Neural progenitor cell (in vitro differentiated cells): ENCODE measurements at regions not wholly inside any gene's neighbourhood (a gene's known extent, or its start where the extent isn't known, plus 50 kb on each side); places are given as distances from the start of the nearest gene placed in this dataset.

Source experiments
- DNase-seq: peaks from one replicate; pipeline ENCODE4 v3.0.0-alpha.2; 2016; ENCODE audit warnings: low spot score
- H2AFZ ChIP-seq: fragments of 200-600 bp; sonication (generic); replicated peaks from 2 replicates; pipeline ENCODE4 v1.6.1; 2016; ENCODE audit warnings: antibody characterized with exemption
- H3F3A ChIP-seq: fragments of 200-600 bp; sonication (generic); 2 replicates; pipeline ENCODE4 v1.6.1; 2016; ENCODE audit warnings: antibody characterized with exemption, low read depth
- H3K27ac ChIP-seq: fragments of 200-600 bp; sonication (generic); 2 replicates; pipeline ENCODE4 v1.5.1; 2016; ENCODE audit warnings: mild to moderate bottlenecking
- H3K27me3 ChIP-seq: fragments of 200-600 bp; sonication (generic); 2 replicates; pipeline ENCODE4 v1.6.1; 2016; ENCODE audit warnings: mild to moderate bottlenecking, moderate library complexity
- H3K36me3 ChIP-seq: fragments of 200-600 bp; sonication (generic); 2 replicates; pipeline ENCODE4 v1.5.1; 2016
- H3K4me1 ChIP-seq: fragments of 200-600 bp; sonication (generic); 2 replicates; pipeline ENCODE4 v1.6.1; 2016; ENCODE audit warnings: mixed run types
- H3K4me2 ChIP-seq: fragments of 200-600 bp; sonication (generic); 2 replicates; pipeline ENCODE4 v1.6.1; 2016
- H3K4me3 ChIP-seq: fragments of 200-600 bp; sonication (generic); 2 replicates; pipeline ENCODE4 v1.5.1; 2016
- H3K79me2 ChIP-seq: fragments of 200-600 bp; sonication (generic); 2 replicates; pipeline ENCODE4 v1.6.1; 2016; ENCODE audit warnings: low read depth
- H3K9ac ChIP-seq: fragments of 200-600 bp; sonication (generic); 2 replicates; pipeline ENCODE4 v1.6.1; 2016
- H3K9me3 ChIP-seq: fragments of 200-600 bp; sonication (generic); 2 replicates; pipeline ENCODE4 v1.5.1; 2016; ENCODE audit warnings: low read depth
- H4K20me1 ChIP-seq: fragments of 200-600 bp; sonication (generic); 2 replicates; pipeline ENCODE4 v1.6.1; 2016; ENCODE audit warnings: low read depth
- H3K27ac Mint-ChIP-seq: 3 replicates; pipeline ENCODE4 v1.8.0; 2021; ENCODE audit warnings: mixed read lengths
- H3K27me3 Mint-ChIP-seq: 2 replicates; pipeline ENCODE4 v1.8.0; 2022; ENCODE audit warnings: low read depth, mild to moderate bottlenecking, inconsistent platforms, moderate library complexity, mixed read lengths; ENCODE audit not compliant: insufficient read depth
- H3K36me3 Mint-ChIP-seq: 3 replicates; pipeline ENCODE4 v1.8.0; 2021; ENCODE audit warnings: mixed read lengths
- H3K4me1 Mint-ChIP-seq: 3 replicates; pipeline ENCODE4 v1.8.0; 2021; ENCODE audit warnings: mixed read lengths
- H3K4me3 Mint-ChIP-seq: 3 replicates; pipeline ENCODE4 v1.8.0; 2021; ENCODE audit warnings: mild to moderate bottlenecking, moderate library complexity, mixed read lengths
- H3K9me3 Mint-ChIP-seq: 3 replicates; pipeline ENCODE4 v1.8.0; 2020; ENCODE audit warnings: mixed read lengths
- EZH2 ChIP-seq: fragments of 200-600 bp; sonication (generic); IDR thresholded peaks from 2 replicates; pipeline ENCODE4 v1.6.1; 2017; ENCODE audit warnings: antibody characterized with exemption, mild to moderate bottlenecking, moderate library complexity
- EZH2phosphoT487 ChIP-seq: fragments of 200-600 bp; sonication (generic); IDR thresholded peaks from 2 replicates; pipeline ENCODE4 v1.6.1; 2017; ENCODE audit warnings: antibody characterized with exemption
- TF ChIP-seq, protein P1 (sequence below): fragments of 200-600 bp; sonication (generic); IDR thresholded peaks from 2 replicates; pipeline ENCODE4 v1.5.1; 2017; ENCODE audit warnings: antibody characterized with exemption, mild to moderate bottlenecking

DNA sequence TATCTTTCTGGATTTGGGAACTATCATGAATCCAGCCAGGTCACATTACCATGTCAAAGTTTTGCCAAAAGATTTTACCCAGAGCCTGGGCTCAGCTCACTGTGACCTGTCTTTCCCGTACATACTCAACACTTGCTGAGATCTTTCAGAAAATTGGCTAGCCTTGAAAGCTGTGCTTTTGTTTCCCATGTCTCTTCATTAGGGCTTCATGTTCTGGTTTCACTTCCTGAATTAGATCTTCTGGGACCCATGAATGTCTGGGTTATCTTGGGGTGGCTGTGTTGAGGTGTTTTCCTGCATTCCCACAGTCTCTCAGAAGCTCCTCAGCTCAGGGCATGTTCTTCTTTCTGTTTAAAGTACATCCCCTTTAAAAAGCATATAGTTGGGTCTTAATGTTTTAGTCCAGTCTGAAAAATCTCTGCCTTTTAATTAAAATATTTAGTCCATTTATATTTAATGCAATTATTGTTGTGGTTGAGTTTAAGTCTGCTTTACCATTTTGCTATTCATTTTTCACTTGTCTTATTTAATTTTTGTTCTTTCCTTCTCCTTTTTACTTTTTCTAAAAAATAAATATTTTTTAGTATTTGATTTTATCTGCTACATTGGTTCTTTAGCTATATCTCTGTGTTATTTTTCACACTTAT, 242.7 kb downstream of the VRK1 start:
- H3K27ac ChIP-seq, result no peak overlapping the region
- peaks cover 10% of the 10 kb centered on the region for H3K9me3 ChIP-seq
- Mint-ChIP-seq H3K36me3 (peaks cover 9% of the 10 kb centered on the region), H3K4me3 (no peak overlapping the region), H3K9me3 (peaks cover 22% of the 10 kb centered on the region), H3K27me3 (peaks cover 3% of the 10 kb centered on the region), H3K27ac (no peak overlapping the region), H3K4me1 (peaks cover 33% of the 10 kb centered on the region)
- no peak overlapping the region for H3K4me3 ChIP-seq
- DNase-seq, result no peak
- H3K79me2 ChIP-seq, result no peaks in the 10 kb centered on the region
- peaks cover 32% of the 10 kb centered on the region for H3K4me1 ChIP-seq
- no peaks in the 10 kb centered on the region for H4K20me1 ChIP-seq
- TF ChIP-seq EZH2 (no peak), EZH2phosphoT487 (no peak)
- TF ChIP-seq, protein P1, sequence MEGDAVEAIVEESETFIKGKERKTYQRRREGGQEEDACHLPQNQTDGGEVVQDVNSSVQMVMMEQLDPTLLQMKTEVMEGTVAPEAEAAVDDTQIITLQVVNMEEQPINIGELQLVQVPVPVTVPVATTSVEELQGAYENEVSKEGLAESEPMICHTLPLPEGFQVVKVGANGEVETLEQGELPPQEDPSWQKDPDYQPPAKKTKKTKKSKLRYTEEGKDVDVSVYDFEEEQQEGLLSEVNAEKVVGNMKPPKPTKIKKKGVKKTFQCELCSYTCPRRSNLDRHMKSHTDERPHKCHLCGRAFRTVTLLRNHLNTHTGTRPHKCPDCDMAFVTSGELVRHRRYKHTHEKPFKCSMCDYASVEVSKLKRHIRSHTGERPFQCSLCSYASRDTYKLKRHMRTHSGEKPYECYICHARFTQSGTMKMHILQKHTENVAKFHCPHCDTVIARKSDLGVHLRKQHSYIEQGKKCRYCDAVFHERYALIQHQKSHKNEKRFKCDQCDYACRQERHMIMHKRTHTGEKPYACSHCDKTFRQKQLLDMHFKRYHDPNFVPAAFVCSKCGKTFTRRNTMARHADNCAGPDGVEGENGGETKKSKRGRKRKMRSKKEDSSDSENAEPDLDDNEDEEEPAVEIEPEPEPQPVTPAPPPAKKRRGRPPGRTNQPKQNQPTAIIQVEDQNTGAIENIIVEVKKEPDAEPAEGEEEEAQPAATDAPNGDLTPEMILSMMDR, result no peak
- H3F3A ChIP-seq, result no peaks in the 10 kb centered on the region
- no peaks in the 10 kb centered on the region for H3K36me3 ChIP-seq
- no peak overlapping the region for H3K9ac ChIP-seq
- H2AFZ ChIP-seq, result no peak overlapping the region
- H3K27me3 ChIP-seq, result peaks cover 2% of the 10 kb centered on the region
- no peak overlapping the region for H3K4me2 ChIP-seq

DNA sequence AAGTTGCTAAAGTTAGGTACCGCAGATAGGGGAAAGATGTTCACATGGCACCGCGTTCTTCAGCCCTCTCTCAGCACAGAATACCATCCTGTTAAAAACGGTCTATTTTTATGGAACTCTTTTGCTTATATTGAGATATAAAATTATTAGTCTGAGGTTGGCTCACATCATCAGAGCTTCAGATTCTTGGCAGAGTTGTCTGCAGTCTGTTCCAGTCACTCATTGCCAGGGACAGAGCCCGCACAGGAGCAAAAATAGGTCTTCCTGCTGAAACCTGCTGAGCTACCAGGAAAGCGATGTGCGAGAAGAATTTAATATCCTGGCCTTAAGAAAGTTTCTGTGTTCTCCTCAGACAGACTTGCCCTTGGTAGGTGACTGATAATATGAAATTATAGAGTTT, 249.8 kb downstream of the VRK1 start:
- Histone ChIP-seq H3K4me3 (no peak overlapping the region), H3K79me2 (no peaks in the 10 kb centered on the region), H3K9ac (no peak overlapping the region), H3F3A (no peaks in the 10 kb centered on the region), H3K4me1 (peaks cover 5% of the 10 kb centered on the region), H3K4me2 (no peak overlapping the region), H3K9me3 (no peaks in the 10 kb centered on the region), H3K27ac (no peak overlapping the region), H4K20me1 (no peaks in the 10 kb centered on the region), H3K36me3 (no peaks in the 10 kb centered on the region), H3K27me3 (no peaks in the 10 kb centered on the region), H2AFZ (no peak overlapping the region)
- Mint-ChIP-seq H3K4me3 (no peak overlapping the region), H3K27ac (no peak overlapping the region), H3K9me3 (no peaks in the 10 kb centered on the region), H3K27me3 (peaks cover 8% of the 10 kb centered on the region), H3K36me3 (no peaks in the 10 kb centered on the region), H3K4me1 (peaks cover 3% of the 10 kb centered on the region)
- DNase-seq, result no peak
- TF ChIP-seq, protein P1, result no peak
- no peak for TF ChIP-seq EZH2phosphoT487
- no peak for TF ChIP-seq EZH2

GRCh38 chr14:97052001-97052400, 254.8 kb downstream of the VRK1 start:
- no peak overlapping the region for H3K27ac ChIP-seq
- no peak overlapping the region for H3K4me3 Mint-ChIP-seq
- DNase-seq, result no peak

More at GRCh38 chr14:97052001-97052400, 254.8 kb downstream of the VRK1 start:
- Histone ChIP-seq H3K27me3 (no peaks in the 10 kb centered on the region), H3K4me2 (no peak overlapping the region), H3K4me3 (no peak overlapping the region), H4K20me1 (no peaks in the 10 kb centered on the region), H3K9me3 (no peaks in the 10 kb centered on the region), H3K79me2 (no peaks in the 10 kb centered on the region), H3K4me1 (no peaks in the 10 kb centered on the region), H3K36me3 (no peaks in the 10 kb centered on the region), H3K9ac (no peak overlapping the region), H3F3A (no peaks in the 10 kb centered on the region), H2AFZ (no peak overlapping the region)
- Mint-ChIP-seq H3K36me3 (no peaks in the 10 kb centered on the region), H3K9me3 (no peaks in the 10 kb centered on the region), H3K4me1 (peaks cover 18% of the 10 kb centered on the region), H3K27ac (no peak overlapping the region), H3K27me3 (peaks cover 2% of the 10 kb centered on the region)
- TF ChIP-seq EZH2 (no peak), EZH2phosphoT487 (no peak)
- TF ChIP-seq, protein P1, result no peak
